HG03095 (cell line): ENCODE measurements at regions not wholly inside any gene's neighbourhood (a gene's known extent, or its start where the extent isn't known, plus 50 kb on each side); places are given as distances from the start of the nearest gene placed in this dataset.

Experiments
- ATAC-seq: cut with Tn5 transposase; IDR thresholded peaks from one replicate; pipeline ENCODE4 v1.9.1; 2021; ENCODE audit warnings: moderate library complexity; ENCODE audit not compliant: unreplicated experiment

DNA sequence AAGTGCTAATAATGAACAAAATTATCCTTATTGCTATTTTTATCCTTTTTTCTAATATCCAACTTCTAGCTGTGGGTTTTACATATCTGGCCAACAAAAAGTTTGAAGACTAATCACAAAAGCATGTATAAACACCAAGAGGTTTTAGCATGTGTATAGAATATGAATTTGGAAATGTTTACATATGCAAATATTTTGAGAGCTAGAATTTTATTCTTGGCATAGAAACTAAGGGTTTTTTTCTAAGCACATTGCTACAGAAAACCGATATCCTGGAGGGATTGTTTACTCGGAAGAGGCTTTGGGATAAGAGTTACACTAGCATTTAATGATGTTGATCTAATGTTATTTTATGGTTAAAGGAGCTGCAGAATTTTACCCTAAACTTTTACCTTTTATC, 392.1 kb downstream of the EFNB2 start:
- no peak for ATAC-seq

DNA sequence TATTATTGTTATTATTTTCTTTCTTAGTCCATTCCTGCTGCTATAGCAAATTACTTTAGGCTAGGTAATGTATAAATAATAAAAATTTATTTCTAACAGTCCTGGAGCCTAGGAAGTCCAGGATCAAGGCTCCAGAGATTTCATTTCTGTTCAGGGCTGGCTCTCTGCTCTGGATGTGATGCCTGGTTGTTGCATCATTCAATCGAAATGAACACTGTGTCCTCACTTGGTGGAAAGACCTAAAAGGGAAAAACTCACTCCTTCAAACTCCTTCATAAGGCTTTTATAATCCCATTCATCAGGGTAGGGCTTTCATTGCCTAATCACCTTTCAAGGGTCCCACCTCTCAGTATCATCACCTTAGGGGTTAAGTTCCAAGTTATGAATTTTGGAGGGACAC, 395.0 kb downstream of the EFNB2 start:
- ATAC-seq, result no peak

DNA sequence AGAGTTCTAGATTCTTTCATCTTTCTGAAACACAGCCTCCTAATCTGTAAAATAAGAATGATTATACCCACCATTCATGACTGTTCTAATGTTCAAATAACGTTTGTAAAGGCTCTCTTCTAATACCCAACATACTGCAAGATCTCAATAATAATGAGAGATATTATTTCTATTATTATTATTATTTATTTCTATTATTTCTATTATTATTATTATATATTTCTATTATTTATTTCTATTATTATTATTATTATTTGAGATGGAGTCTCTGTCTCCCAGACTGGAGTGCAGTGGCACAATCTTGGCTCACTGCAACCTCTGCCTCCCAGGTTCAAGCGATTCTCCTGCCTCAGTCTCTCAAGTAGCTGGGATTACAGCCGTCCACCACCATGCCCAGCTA, 395.5 kb downstream of the EFNB2 start:
- no peak for ATAC-seq

DNA sequence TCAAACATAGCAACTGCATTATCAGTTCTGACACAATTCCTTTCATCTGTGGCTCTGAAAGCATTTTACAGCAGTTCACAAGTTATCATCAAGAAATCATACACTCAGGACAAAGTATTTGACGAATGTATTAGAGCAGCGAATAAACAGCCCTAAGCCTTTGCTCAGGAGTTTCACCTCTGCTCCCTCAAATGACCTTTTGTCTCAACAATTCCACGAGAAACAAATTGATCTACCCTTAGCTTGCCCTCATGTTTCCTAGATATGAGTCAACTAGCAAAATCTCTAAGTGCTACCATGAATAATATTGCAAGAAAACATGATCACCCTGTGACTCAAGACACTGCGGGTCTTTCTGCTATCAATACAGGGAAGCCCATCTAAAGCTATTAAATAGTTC, 396.1 kb downstream of the EFNB2 start:
- ATAC-seq, result no peak

DNA sequence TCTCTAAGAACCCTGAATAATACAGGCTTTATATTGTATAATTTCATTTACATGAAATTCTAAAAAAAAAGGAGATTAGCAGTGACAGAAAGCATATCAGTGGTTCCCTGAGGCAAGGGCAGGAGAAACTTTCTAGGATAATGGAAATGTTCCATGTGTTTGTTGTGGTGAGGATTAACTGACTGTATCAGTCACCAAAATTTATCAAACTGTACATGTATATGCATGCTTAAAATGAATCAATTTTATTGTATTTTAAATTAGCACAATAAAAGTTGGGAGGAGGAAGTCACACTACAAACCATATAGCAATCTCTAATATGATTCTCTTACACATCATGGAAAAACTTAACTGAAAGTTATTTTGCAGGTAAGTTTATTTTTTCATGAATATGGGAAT, 396.8 kb downstream of the EFNB2 start:
- no peak for ATAC-seq

DNA sequence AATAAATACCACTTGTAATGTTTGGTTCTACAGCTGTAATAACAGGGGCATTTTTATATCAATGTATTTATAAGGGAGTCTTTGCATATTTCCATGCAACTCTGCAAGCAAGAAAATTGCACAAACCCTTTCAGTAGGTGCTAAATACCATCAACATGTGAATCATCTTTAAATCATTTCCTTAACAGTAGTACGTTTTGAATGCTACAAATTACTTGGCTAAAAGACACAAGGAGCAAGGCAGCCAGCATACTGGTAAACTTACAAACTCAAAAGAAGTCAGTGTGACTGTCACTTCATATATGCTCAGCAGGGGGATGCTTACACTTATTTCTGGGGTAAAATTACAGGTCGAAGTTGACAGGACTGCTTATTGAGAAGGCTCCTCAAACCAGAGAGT, 402.4 kb downstream of the EFNB2 start:
- no peak for ATAC-seq

DNA sequence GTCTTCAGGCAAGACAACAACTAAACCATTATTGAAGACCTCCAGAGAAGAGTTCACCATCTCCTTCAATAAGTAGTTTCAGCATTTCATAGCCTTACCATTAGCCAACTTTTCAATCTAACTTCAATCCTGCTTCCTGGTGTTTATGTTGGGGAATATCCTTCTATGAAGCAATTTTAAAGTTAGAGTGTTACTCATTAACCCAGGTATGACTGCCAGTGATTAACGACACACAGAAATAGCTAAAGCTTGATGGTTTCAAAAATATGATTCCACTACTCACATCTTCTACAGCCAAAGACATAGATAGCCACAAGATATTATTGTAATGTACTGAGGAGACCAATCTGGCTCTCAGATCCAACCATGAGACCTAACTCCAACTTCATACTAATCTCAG, 403.2 kb downstream of the EFNB2 start:
- no peak for ATAC-seq

DNA sequence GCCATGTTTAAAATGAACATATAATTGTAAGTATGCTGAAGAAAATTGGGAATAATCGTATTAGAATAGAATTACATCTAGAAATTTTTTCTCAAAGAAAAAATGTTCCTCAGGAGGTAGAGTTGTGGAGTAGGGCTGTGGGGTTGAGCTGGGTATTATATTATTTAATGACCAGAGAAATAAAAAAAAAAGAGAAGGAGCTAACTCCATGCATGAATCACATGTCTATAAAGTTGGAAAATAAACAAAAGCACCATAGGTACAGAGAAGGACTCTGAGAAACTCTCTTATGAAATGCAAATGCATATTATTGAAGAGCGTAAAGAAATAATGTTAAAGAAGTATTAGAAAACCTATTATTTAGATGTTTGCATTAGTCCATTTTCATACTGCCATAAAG, 405.5 kb downstream of the EFNB2 start:
- no peak for ATAC-seq

DNA sequence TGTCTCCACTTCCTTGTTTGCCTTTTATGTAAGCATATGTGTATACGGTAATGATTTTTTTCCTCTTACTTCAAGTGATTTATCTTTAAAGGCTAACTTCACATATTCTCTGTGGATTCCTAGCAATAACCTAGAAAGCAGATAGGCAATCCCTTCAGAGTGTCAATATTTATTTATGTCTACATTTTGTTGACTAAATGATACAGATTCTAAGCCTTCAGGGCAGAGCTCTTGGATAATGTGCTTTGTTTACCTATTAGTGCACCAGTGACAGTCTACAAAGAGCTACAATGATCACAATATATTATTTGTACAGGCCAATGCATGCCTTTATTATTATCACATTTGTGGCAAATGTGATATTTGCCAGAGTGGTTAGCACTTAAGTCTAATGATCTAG, 406.2 kb downstream of the EFNB2 start:
- ATAC-seq, result no peak

DNA sequence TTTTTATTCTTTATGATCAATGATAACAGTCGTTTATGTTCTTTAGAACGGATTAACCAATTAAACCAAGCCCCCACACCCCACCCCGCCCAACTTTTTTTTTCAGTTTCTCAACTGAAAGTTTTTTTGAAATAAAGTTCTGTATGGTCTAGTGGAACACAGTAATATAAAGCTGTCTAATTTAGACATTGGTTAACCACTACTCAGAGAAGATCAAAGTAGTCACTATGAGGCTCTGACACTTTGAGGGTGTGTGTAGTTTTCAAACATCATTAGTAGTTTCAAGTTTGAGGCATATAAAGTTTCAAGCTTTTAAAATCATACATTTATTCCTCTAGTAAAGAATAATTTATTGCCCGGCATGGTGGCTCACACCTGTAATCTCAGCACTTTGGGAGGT, 413.2 kb downstream of the EFNB2 start:
- ATAC-seq, result no peak

DNA sequence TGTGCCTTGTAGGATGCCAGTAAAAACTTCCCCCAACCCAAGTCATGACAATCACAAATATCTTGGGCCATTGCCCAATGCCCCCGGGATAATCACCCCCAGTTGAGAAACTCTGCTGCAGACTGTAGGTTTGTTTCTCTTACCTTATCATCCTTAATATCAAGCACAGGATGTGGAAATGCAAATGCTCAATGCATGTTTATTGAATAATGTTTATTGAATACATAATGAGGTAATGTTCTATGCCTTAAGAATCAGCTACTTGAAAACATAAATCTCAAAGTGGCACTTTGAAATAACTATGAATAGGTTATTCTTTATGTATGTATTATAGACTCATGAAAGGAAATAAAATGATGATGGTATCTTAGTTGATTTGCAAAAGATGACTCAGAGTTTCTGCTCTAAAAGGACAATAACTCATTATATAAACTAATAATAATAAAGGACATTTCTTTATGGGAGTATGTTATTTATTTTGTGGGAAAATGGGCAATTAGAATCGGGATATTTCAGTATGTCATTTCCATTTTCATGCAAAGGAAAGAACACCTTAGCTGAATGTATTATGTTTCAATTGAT, 414.2 kb downstream of the EFNB2 start:
- ATAC-seq, result no peak

DNA sequence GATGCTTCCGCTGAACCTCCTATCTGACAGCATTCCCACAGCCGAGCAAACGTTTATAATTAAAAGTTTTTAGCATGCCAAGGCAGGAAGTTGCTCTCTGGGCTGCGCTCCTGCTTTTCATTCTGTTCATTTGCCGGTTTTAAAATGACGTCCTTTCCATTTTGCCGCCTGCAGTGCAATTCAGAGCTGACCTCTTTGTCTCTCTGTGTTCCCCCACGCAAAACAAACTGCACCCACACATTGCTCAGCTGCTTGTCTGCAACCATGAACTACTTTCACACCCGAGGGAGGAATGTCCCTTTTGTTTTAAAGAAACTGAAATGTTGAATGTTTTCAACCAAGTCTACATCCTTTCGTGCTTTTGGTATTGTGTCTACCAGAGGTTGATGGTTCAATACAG, 416.5 kb downstream of the EFNB2 start:
- ATAC-seq, result no peak

DNA sequence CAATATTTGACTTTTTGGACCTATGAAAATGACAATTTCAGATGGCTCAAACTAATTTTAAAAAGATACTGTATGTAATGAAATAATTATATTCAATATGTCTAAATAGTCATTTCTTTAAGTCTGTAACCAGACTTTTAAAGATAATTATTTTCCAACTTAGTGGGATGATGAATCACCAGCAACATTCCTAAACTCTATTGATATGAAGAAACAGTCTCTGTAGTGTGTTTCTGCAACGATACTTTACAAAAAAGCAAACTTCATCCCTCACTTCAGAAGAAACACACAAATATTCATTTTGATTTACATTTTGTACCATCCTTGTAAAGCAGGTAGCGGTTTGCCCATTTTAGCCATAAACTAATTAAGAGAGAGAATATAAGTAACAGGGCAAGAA, 417.4 kb downstream of the EFNB2 start:
- no peak for ATAC-seq

DNA sequence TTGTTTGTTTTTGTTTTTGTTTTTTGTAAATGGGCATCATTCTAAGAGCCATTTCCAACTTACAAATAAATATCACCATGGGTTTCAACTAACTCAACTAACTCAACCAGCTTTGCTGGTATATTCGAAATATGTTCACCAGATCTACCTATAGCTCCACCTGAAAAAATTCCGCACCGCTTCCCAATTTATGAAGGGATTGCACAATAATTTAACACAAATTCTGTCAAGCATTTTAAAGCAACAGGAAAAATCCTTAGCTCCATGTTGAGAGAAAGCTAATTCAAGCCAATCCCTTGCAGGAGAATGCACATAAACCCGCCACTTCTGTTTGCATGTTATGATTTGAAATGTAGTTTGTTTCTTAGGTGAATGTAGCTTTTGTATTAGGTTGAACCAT, 417.8 kb downstream of the EFNB2 start:
- ATAC-seq, result no peak

DNA sequence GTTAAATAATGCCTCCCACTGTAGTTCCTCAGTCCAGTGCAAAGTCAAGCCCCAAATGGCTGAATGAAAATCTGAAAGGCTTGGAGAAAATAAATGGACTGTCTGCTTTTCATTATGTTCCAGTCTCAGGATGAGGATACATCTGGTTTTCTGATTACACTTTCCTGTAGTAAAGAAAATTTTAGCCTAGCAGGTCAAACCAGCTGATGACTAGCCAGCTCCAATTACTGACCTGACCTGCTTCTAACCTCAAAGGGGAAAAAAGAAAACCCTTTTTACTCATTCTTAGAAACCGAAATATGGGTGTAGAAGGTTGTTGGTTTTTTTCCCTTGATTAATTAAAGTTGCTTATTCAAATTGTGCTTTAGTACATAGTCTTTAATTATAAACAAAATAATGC, 418.4 kb downstream of the EFNB2 start:
- ATAC-seq, result no peak

DNA sequence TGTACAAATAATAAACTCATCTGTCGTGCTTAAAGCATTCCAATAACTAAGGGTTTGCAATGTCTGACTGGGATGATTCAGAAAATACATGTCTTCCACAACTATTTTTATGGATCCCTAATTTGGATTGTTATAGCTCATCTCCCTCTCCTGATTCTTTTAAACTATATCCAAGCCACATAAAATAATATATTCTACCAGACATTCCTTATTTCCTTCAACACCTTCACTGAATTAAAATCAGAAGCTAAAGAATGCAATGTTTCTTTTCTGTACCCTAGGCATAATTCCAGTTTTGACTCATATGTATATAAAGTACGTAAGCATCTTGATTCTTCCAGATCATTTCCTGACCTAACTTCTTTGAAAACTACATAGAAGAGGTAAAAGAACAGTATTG, 420.4 kb downstream of the EFNB2 start:
- ATAC-seq, result no peak

DNA sequence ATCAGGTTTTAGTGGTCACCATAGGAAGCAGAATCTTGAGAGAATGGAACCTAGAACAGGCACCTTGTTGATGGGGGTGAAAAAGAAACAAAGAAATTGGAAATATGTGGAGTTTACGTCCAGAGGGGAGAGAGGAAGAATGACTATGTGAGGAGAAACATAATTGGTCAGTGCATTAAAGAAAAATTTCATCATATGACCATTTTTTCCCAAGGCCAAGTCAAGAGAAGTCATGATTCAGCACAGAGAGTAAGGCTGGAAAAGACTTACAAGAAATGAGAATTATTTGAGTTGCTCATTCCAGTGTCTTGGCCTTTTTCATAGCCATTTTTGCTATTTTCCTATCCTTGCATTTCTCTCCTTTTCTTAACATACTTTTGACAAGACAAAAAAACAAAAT, 421.7 kb downstream of the EFNB2 start:
- no peak for ATAC-seq

DNA sequence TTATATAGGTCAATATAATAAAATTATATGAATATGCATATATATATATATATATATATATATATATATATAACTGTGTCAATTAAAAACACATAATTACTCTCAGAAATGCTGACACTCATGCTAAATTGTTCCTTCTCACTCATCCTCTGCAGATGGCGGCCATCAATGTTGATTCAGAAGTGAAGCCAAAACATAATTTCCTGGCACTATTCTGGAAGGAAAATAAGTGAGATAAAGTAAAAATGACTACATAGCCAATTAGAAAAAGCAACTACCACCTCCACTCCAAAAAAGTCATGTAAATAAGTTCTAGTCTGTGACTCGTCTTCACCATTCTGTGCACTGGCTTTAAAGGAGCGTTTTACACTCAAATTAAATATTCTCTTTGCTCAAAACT, 423.3 kb downstream of the EFNB2 start:
- no peak for ATAC-seq

DNA sequence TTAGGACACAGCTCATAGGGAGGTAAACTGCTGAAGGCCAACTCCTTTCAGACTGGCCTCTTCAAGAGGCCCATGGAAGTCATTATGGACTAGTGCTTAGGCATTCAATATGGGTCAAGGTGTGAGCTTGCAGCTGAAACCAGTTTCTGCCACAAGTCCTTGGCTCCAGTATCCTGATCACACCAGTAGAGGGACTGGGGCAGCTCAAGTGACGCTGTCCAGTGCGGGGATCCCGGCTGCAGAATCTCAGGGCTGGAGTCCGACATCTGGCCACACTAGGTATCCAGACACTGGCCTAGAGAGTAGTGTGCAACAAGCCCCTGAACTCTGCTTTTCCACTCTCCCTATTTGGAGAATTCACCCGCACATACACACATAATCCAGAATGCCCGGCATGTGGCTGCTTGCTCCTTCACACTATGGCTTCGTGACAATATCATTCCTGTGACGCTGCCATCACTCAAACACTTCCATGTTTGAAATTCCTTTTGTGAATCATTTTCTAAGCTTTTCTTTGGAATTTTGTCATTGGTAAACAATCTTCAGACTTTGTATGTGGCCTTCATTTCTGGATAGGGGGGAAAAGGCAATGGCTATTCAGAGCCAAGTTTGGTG, 425.1 kb downstream of the EFNB2 start:
- no peak for ATAC-seq

DNA sequence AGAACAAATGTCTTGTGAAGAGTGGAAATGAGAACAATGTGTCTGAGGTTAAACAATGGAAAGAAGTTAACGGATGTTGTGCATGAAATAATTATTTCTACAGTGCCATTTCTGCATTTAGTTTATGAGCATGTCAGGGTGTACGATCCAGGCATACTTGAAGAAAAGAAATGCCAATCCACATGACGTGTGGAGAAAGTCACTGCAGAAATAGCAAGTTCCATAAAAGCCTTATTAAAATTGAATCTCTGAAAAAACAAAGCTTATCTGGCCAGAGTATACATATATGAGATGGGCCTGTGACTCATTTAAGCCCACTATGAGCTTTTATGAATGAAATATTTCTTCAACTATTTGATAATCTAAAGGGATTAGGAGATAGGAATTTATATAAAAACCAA, 426.1 kb downstream of the EFNB2 start:
- ATAC-seq, result no peak

DNA sequence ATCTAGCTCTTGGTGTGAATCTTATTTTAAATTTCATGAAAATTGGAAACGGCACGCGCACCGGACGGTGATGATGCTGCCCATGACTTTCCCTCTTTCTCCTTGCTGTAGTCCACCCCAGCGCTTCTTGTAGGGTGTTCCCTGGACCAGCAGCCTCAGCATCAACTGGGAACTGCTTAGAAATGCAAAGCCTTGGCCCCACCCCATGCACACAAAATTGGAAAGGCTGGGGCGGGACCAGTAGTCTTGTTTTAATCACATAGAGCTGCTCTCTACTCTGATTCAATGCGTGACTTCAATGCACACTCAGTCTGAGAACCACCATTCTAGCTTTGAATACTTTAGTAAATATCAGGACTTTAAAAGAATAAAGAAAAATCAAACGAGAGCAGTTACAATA, 427.1 kb downstream of the EFNB2 start:
- ATAC-seq, result no peak

DNA sequence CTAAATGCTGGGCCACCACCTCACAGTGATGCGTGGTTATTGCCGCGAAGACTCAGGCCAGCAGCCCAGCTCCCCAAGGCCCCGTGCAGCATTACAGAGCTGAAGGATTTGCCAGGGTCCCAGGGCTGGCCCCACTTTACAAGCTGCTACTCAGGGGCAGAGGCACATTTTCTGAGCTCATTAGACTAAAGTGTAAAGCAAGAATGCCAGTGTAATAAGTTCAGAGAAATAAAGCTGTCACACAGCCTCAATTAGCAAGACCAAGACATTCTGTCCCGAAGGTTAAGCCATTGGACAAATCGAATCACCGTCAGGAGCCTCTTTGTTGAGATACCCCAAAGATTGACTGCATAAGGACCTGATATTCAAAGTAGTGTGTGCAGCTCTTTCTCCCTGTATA, 428.4 kb downstream of the EFNB2 start:
- ATAC-seq, result no peak

DNA sequence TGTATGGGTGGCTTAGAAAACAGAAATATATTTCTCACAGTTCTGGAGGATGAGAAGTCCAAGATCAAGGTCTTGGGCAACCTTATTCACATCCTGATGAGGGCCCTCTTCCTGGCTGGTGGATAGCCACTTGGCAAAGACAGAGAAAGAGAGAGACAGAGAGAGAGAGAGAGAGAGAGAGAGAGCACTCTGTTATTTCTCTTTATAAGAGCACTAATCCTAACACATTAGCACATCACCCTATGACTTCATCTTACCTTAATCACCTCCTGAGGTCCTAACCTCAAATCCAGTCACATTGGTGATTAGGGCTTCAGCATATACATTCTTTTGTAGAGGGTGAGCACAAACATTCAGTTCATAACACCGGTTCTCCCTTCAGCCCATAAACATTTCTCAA, 430.3 kb downstream of the EFNB2 start:
- no peak for ATAC-seq
